Hepatocyte (in vitro differentiated cells): ENCODE measurements at regions not wholly inside any gene's neighbourhood (a gene's known extent, or its start where the extent isn't known, plus 50 kb on each side); places are given as distances from the start of the nearest gene placed in this dataset.

ENCODE experiments used
- DNase-seq: peaks from one replicate; pipeline ENCODE4 v3.0.0-alpha.2; 2016; ENCODE audit warnings: low spot score
- H2AFZ ChIP-seq: fragments of 200-600 bp; sonication (generic); 2 replicates; pipeline ENCODE4 v1.6.0; 2016; ENCODE audit warnings: antibody characterized with exemption, mild to moderate bottlenecking
- H3K27ac ChIP-seq: fragments of 200-600 bp; sonication (generic); 2 replicates; pipeline ENCODE4 v1.5.1; 2016; ENCODE audit warnings: mild to moderate bottlenecking
- H3K27me3 ChIP-seq: fragments of 200-600 bp; sonication (generic); 2 replicates; pipeline ENCODE4 v1.6.1; 2016
- H3K36me3 ChIP-seq: fragments of 200-600 bp; sonication (generic); replicated peaks from 2 replicates; pipeline ENCODE4 v1.5.1; 2016; ENCODE audit warnings: low read depth; ENCODE audit not compliant: insufficient read depth
- H3K4me1 ChIP-seq: fragments of 200-600 bp; sonication (generic); 2 replicates; pipeline ENCODE4 v1.5.1; 2016; ENCODE audit warnings: mild to moderate bottlenecking, moderate library complexity; ENCODE audit not compliant: insufficient read depth
- H3K4me2 ChIP-seq: fragments of 200-600 bp; sonication (generic); 2 replicates; pipeline ENCODE4 v1.6.0; 2016
- H3K4me3 ChIP-seq: fragments of 200-600 bp; sonication (generic); 2 replicates; pipeline ENCODE4 v1.5.1; 2016; ENCODE audit warnings: mild to moderate bottlenecking
- H3K79me2 ChIP-seq: fragments of 200-600 bp; sonication (generic); 2 replicates; pipeline ENCODE4 v1.6.0; 2017; ENCODE audit warnings: mild to moderate bottlenecking
- H3K9me2 ChIP-seq: fragments of 200-600 bp; sonication (generic); replicated peaks from 2 replicates; pipeline ENCODE4 v1.6.0; 2017; ENCODE audit warnings: mild to moderate bottlenecking; ENCODE audit not compliant: insufficient read depth
- H3K9me3 ChIP-seq: fragments of 200-600 bp; sonication (generic); 2 replicates; pipeline ENCODE4 v1.5.1; 2016; ENCODE audit warnings: low read depth, mild to moderate bottlenecking
- H4K20me1 ChIP-seq: fragments of 200-600 bp; sonication (generic); 2 replicates; pipeline ENCODE4 v1.6.0; 2016; ENCODE audit warnings: mild to moderate bottlenecking; ENCODE audit not compliant: insufficient read depth, poor library complexity, severe bottlenecking
- EZH2 ChIP-seq: fragments of 200-600 bp; sonication (generic); IDR thresholded peaks from 2 replicates; pipeline ENCODE4 v1.6.1; 2016; ENCODE audit warnings: antibody characterized with exemption, mild to moderate bottlenecking, borderline replicate concordance
- EZH2phosphoT487 ChIP-seq: fragments of 200-600 bp; sonication (generic); IDR thresholded peaks from one replicate; pipeline ENCODE4 v1.6.1; 2018; ENCODE audit warnings: antibody characterized with exemption, mild to moderate bottlenecking, low read depth, moderate library complexity; ENCODE audit not compliant: unreplicated experiment, severe bottlenecking
- WGBS: methylation state at CpG from one replicate; pipeline ENCODE4 v1.1.6; 2016; ENCODE audit warnings: low lambda C conversion rate; ENCODE audit errors: missing lambda C conversion rate; 5-methylcytosine and 5-hydroxymethylcytosine counted together
- TF ChIP-seq, protein P1 (sequence below): fragments of 200-600 bp; sonication (generic); IDR thresholded peaks from 2 replicates; pipeline ENCODE4 v1.5.1; 2016; ENCODE audit warnings: antibody characterized with exemption, mild to moderate bottlenecking; ENCODE audit not compliant: poor library complexity

- TF ChIP-seq EZH2phosphoT487 = no peak
- TF ChIP-seq, protein P1, sequence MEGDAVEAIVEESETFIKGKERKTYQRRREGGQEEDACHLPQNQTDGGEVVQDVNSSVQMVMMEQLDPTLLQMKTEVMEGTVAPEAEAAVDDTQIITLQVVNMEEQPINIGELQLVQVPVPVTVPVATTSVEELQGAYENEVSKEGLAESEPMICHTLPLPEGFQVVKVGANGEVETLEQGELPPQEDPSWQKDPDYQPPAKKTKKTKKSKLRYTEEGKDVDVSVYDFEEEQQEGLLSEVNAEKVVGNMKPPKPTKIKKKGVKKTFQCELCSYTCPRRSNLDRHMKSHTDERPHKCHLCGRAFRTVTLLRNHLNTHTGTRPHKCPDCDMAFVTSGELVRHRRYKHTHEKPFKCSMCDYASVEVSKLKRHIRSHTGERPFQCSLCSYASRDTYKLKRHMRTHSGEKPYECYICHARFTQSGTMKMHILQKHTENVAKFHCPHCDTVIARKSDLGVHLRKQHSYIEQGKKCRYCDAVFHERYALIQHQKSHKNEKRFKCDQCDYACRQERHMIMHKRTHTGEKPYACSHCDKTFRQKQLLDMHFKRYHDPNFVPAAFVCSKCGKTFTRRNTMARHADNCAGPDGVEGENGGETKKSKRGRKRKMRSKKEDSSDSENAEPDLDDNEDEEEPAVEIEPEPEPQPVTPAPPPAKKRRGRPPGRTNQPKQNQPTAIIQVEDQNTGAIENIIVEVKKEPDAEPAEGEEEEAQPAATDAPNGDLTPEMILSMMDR = no peak
- no peak for TF ChIP-seq EZH2
- DNase-seq = no peak
- Histone ChIP-seq H3K36me3 (no peaks in the 10 kb centered on the region), H3K9me2 (no peaks in the 10 kb centered on the region), H3K4me1 (no peaks in the 10 kb centered on the region), H3K4me3 (no peak overlapping the region), H3K9me3 (no peaks in the 10 kb centered on the region), H4K20me1 (no peaks in the 10 kb centered on the region), H2AFZ (no peak overlapping the region), H3K27me3 (no peaks in the 10 kb centered on the region), H3K79me2 (no peaks in the 10 kb centered on the region), H3K27ac (no peak overlapping the region), H3K4me2 (no peak overlapping the region)
- WGBS = 83% methylated on average over 5 of the region's 5 CpGs
Measured at GRCh38 chr3:147915057-147915456, 505.9 kb downstream of the ZIC1 start.

DNA sequence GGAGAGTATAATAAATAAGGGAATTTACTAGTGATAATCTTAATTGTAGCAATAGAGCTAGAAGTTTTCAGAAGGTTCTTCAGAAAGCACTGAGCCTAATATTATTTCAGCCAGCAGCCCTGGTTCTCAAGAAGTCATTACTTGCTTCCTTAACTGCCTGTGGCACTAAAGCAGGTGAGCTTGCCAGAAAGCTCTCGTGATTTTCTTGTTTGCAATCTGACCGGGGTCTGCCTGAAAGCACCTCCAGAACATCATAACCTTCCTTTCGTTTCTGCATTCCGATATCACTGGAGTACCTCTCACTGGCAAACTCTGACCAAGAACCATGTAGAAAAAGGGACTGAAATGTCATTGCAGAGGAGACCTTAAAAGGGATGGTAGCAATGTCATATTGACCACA, 510.3 kb downstream of the ZIC1 start:
- TF ChIP-seq, protein P1 = no peak
- no peak for TF ChIP-seq EZH2phosphoT487
- no peak for TF ChIP-seq EZH2
- Histone ChIP-seq H3K4me1 (no peaks in the 10 kb centered on the region), H3K4me3 (no peak overlapping the region), H3K9me2 (no peaks in the 10 kb centered on the region), H3K27me3 (no peaks in the 10 kb centered on the region), H3K79me2 (no peaks in the 10 kb centered on the region), H2AFZ (no peak overlapping the region), H4K20me1 (no peaks in the 10 kb centered on the region), H3K4me2 (no peak overlapping the region), H3K27ac (no peak overlapping the region), H3K36me3 (no peaks in the 10 kb centered on the region), H3K9me3 (no peaks in the 10 kb centered on the region)
- WGBS = 73% methylated on average over 4 of the region's 4 CpGs
- no peak for DNase-seq

GRCh38 chr3:147921051-147921450, 511.9 kb downstream of the ZIC1 start:
- Histone ChIP-seq H3K9me2 (no peaks in the 10 kb centered on the region), H4K20me1 (no peaks in the 10 kb centered on the region), H3K4me1 (no peaks in the 10 kb centered on the region), H3K4me2 (no peak overlapping the region), H3K9me3 (no peaks in the 10 kb centered on the region), H3K27ac (no peak overlapping the region), H3K4me3 (no peak overlapping the region), H3K79me2 (no peaks in the 10 kb centered on the region), H3K36me3 (no peaks in the 10 kb centered on the region), H3K27me3 (no peaks in the 10 kb centered on the region), H2AFZ (no peak overlapping the region)
- TF ChIP-seq, protein P1 = no peak
- TF ChIP-seq EZH2phosphoT487 (no peak), EZH2 (no peak)
- DNase-seq = no peak
- WGBS = 79% methylated on average over 2 of the region's 2 CpGs

DNA sequence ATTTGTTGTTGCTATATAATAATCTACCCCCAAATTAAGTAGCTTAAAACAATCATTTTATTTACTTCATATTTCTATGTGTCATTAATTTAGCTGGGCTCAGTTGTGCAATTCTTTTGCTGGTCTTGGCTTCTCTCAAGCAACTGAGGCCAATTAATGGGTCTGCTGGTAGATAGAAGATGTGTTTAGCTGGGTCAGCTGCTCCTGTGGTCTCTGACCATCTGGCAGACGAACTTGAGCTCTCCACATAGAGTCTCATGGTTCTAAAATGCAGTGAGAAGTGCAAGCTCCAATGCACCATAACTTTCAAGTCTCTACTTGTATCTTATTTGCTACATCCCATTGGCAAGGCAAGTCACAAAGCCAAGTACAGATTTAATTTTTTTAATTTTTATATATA, 515.6 kb downstream of the ZIC1 start:
- Histone ChIP-seq H3K4me1 (no peaks in the 10 kb centered on the region), H3K27ac (no peak overlapping the region), H3K9me2 (no peaks in the 10 kb centered on the region), H3K4me2 (no peak overlapping the region), H3K36me3 (no peaks in the 10 kb centered on the region), H3K4me3 (no peak overlapping the region), H2AFZ (no peak overlapping the region), H3K79me2 (no peaks in the 10 kb centered on the region), H3K27me3 (no peaks in the 10 kb centered on the region), H3K9me3 (no peaks in the 10 kb centered on the region), H4K20me1 (no peaks in the 10 kb centered on the region)
- no peak for DNase-seq
- WGBS = 61% methylated on average over 1 of the region's 1 CpG
- TF ChIP-seq, protein P1 = no peak
- TF ChIP-seq EZH2 = no peak
- TF ChIP-seq EZH2phosphoT487 = no peak
